WTC11 (cell line): ENCODE measurements at regions not wholly inside any gene's neighbourhood (a gene's known extent, or its start where the extent isn't known, plus 50 kb on each side); places are given as distances from the start of the nearest gene placed in this dataset.

Experiments
- ATAC-seq: fragments of 200-7000 bp; cut with Tn5 transposase; 2 replicates; pipeline ENCODE4 v1.10.0; 2021; ENCODE audit warnings: mild to moderate bottlenecking, moderate library complexity
- CTCF ChIA-PET: fragments of 300-600 bp; sonication (Branson Sonifier 250); formaldehyde crosslinking; loops from one replicate; lab custom pipeline; 2021; ENCODE audit warnings: antibody characterized with exemption; lab: Charles Lee
- POLR2A ChIA-PET: fragments of 350-600 bp; sonication (Branson Sonifier 250); formaldehyde crosslinking; loops from one replicate; lab custom pipeline; 2021; ENCODE audit warnings: antibody characterized with exemption; lab: Charles Lee
- DNase-seq: peaks from one replicate; pipeline ENCODE4 v3.0.0; 2021; ENCODE audit warnings: low spot score
- H3K27ac Mint-ChIP-seq: 2 replicates; pipeline ENCODE4 v1.8.0; 2021; ENCODE audit warnings: mixed read lengths
- H3K27me3 Mint-ChIP-seq: 2 replicates; pipeline ENCODE4 v1.8.0; 2021; ENCODE audit warnings: low read depth, mild to moderate bottlenecking, moderate library complexity, mixed read lengths
- H3K36me3 Mint-ChIP-seq: 2 replicates; pipeline ENCODE4 v1.8.0; 2021; ENCODE audit warnings: mixed read lengths
- H3K4me1 Mint-ChIP-seq: 2 replicates; pipeline ENCODE4 v1.8.0; 2022; ENCODE audit warnings: mixed read lengths
- H3K4me3 Mint-ChIP-seq: 2 replicates; pipeline ENCODE4 v1.8.0; 2021; ENCODE audit warnings: mild to moderate bottlenecking, moderate library complexity, mixed read lengths
- H3K9me3 Mint-ChIP-seq: 2 replicates; pipeline ENCODE4 v1.8.0; 2021; ENCODE audit warnings: mixed read lengths
- AR ChIP-seq: fragments of 250-450 bp; sonication (Bioruptor Pico); IDR thresholded peaks from 2 replicates; pipeline ENCODE4 v1.9.0; 2021; ENCODE audit warnings: mild to moderate bottlenecking
- ATF1 ChIP-seq: sonication (generic); formaldehyde crosslinking; IDR thresholded peaks from 2 replicates; pipeline ENCODE4 v1.8.1; 2023; ENCODE audit warnings: mild to moderate bottlenecking, moderate library complexity, missing genetic modification reagents
- CREM ChIP-seq: sonication (generic); formaldehyde crosslinking; IDR thresholded peaks from 2 replicates; pipeline ENCODE4 v1.8.1; 2022; ENCODE audit warnings: mild to moderate bottlenecking, missing genetic modification reagents, moderate library complexity
- FOXP4 ChIP-seq: sonication (generic); formaldehyde crosslinking; IDR thresholded peaks from 2 replicates; pipeline ENCODE4 v1.8.0; 2022; ENCODE audit warnings: mild to moderate bottlenecking, missing genetic modification reagents
- HMGA2 ChIP-seq: fragments of 250-450 bp; sonication (Bioruptor Pico); IDR thresholded peaks from 2 replicates; pipeline ENCODE4 v1.4.0; 2021; ENCODE audit warnings: mild to moderate bottlenecking, moderate library complexity
- HMGXB4 ChIP-seq: sonication (generic); formaldehyde crosslinking; IDR thresholded peaks from 2 replicates; pipeline ENCODE4 v1.8.1; 2023; ENCODE audit warnings: mild to moderate bottlenecking, moderate library complexity, missing genetic modification reagents
- IRF2 ChIP-seq: sonication (generic); formaldehyde crosslinking; IDR thresholded peaks from 2 replicates; pipeline ENCODE4 v1.8.0; 2022; ENCODE audit warnings: low read depth, missing genetic modification reagents, borderline replicate concordance
- JUN ChIP-seq: sonication (generic); formaldehyde crosslinking; IDR thresholded peaks from 2 replicates; pipeline ENCODE4 v1.8.0; 2023; ENCODE audit warnings: mild to moderate bottlenecking, missing genetic modification reagents
- KAT7 ChIP-seq: sonication (generic); formaldehyde crosslinking; IDR thresholded peaks from 2 replicates; pipeline ENCODE4 v1.8.1; 2023; ENCODE audit warnings: missing genetic modification reagents, mild to moderate bottlenecking, borderline replicate concordance
- NR1H2 ChIP-seq: sonication (generic); formaldehyde crosslinking; IDR thresholded peaks from 2 replicates; pipeline ENCODE4 v1.9.0; 2021; ENCODE audit warnings: mild to moderate bottlenecking, moderate library complexity, missing genetic modification reagents
- NR3C1 ChIP-seq: sonication (generic); formaldehyde crosslinking; conservative IDR thresholded peaks from 2 replicates; pipeline ENCODE4 v1.8.1; 2023; ENCODE audit warnings: low read depth, mild to moderate bottlenecking, missing genetic modification reagents
- PREB ChIP-seq: sonication (generic); formaldehyde crosslinking; IDR thresholded peaks from 2 replicates; pipeline ENCODE4 v1.8.1; 2022; ENCODE audit warnings: mild to moderate bottlenecking, missing genetic modification reagents, moderate library complexity, borderline replicate concordance
- STAT6 ChIP-seq: sonication (generic); formaldehyde crosslinking; conservative IDR thresholded peaks from 2 replicates; pipeline ENCODE4 v1.8.1; 2023; ENCODE audit warnings: mild to moderate bottlenecking, low read depth, missing genetic modification reagents, moderate library complexity
- USF2 ChIP-seq: sonication (generic); formaldehyde crosslinking; IDR thresholded peaks from 2 replicates; pipeline ENCODE4 v1.8.1; 2023; ENCODE audit warnings: mild to moderate bottlenecking, missing genetic modification reagents, moderate library complexity
- ZNF121 ChIP-seq: sonication (generic); formaldehyde crosslinking; IDR thresholded peaks from 2 replicates; pipeline ENCODE4 v1.8.0; 2023; ENCODE audit warnings: missing genetic modification reagents
- ZNF138 ChIP-seq: sonication (generic); formaldehyde crosslinking; conservative IDR thresholded peaks from 2 replicates; pipeline ENCODE4 v1.8.1; 2022; ENCODE audit warnings: mild to moderate bottlenecking, moderate library complexity, missing genetic modification reagents
- ZNF263 ChIP-seq: sonication (generic); formaldehyde crosslinking; IDR thresholded peaks from 2 replicates; pipeline ENCODE4 v1.8.1; 2022; ENCODE audit warnings: low read depth, mild to moderate bottlenecking, moderate library complexity, missing genetic modification reagents
- ZNF396 ChIP-seq: fragments of 250-450 bp; sonication (Bioruptor Pico); IDR thresholded peaks from 2 replicates; pipeline ENCODE4 v1.8.0; 2021; ENCODE audit warnings: mild to moderate bottlenecking, moderate library complexity, borderline replicate concordance
- ZNF423 ChIP-seq: fragments of 250-450 bp; sonication (Bioruptor Pico); IDR thresholded peaks from 2 replicates; pipeline ENCODE4 v2.1.2; 2022; ENCODE audit warnings: mild to moderate bottlenecking, moderate library complexity
- ZNF671 ChIP-seq: fragments of 250-450 bp; sonication (Bioruptor Pico); IDR thresholded peaks from 2 replicates; pipeline ENCODE4 v1.8.0; 2021; ENCODE audit warnings: mild to moderate bottlenecking

- TF ChIP-seq FOXP4 (no peak), KAT7 (no peak), JUN (CRISPR knock-in tag) (no peak), CREM (CRISPR knock-in tag) (no peak), ZNF121 (no peak), ZNF671 (CRISPR knock-in tag) (no peak), STAT6 (no peak), HMGA2 (CRISPR knock-in tag) (no peak), ATF1 (CRISPR knock-in tag) (no peak), ZNF263 (CRISPR knock-in tag) (no peak), ZNF423 (CRISPR knock-in tag) (no peak)
Measured at GRCh38 chr12:58586762-58587161, 333.5 kb downstream of the LRIG3 start (continued).

GRCh38 chr12:58588770-58589169, 331.5 kb downstream of the LRIG3 start:
- no peaks in the 10 kb centered on the region for H3K36me3 Mint-ChIP-seq
- H3K4me1 Mint-ChIP-seq = no peaks in the 10 kb centered on the region
- no peak for TF ChIP-seq NR1H2 (CRISPR knock-in tag)
- TF ChIP-seq ZNF396 (CRISPR knock-in tag) = no peak
- TF ChIP-seq HMGXB4 = no peak
- TF ChIP-seq AR (CRISPR knock-in tag) = no peak
- no peak for ATAC-seq
- H3K27ac Mint-ChIP-seq = no peak overlapping the region
- H3K27me3 Mint-ChIP-seq = no peaks in the 10 kb centered on the region
- no peak overlapping the region for H3K4me3 Mint-ChIP-seq
- no peak for DNase-seq
- CTCF ChIA-PET = no interaction called here
- H3K9me3 Mint-ChIP-seq = no peaks in the 10 kb centered on the region
- POLR2A ChIA-PET = no interaction called here

- ATAC-seq = no peak; the same call in 1 of the 2 replicates
- TF ChIP-seq USF2 (CRISPR knock-in tag) (no peak), IRF2 (no peak), PREB (no peak), NR3C1 (CRISPR knock-in tag) (no peak), ZNF423 (CRISPR knock-in tag) (no peak), ZNF138 (no peak)
Measured at GRCh38 chr12:58592475-58593207, 327.7 kb downstream of the LRIG3 start.

More at GRCh38 chr12:58592475-58593207, 327.7 kb downstream of the LRIG3 start:
- H3K27me3 Mint-ChIP-seq = no peaks in the 10 kb centered on the region
- H3K9me3 Mint-ChIP-seq = no peaks in the 10 kb centered on the region
- H3K27ac Mint-ChIP-seq = no peak overlapping the region
- DNase-seq = no peak
- no peak overlapping the region for H3K4me3 Mint-ChIP-seq
- CTCF ChIA-PET = interaction anchor here (1.6 kb wide), 1 partner anchor 52 kb away, joined by 6 read pairs; no protein-coding TSS in a partner anchor
- H3K4me1 Mint-ChIP-seq = no peaks in the 10 kb centered on the region
- no peaks in the 10 kb centered on the region for H3K36me3 Mint-ChIP-seq
- POLR2A ChIA-PET = no interaction called here
